Activated CD4-positive, alpha-beta memory T cell treated with anti-CD3 and anti-CD28 coated beads, Interleukin-2, amount 10 ng/mL, durations not matched to agents 7 days and 5 days (primary cell): ENCODE measurements at regions not wholly inside any gene's neighbourhood (a gene's known extent, or its start where the extent isn't known, plus 50 kb on each side); places are given as distances from the start of the nearest gene placed in this dataset.

Experiments
- CTCF ChIA-PET: fragments of 350-600 bp; sonication (Branson Sonifier 250); formaldehyde crosslinking; loops from one replicate; lab custom pipeline; 2021; ENCODE audit warnings: antibody characterized with exemption, inconsistent platforms; lab: Charles Lee
- POLR2A ChIA-PET: fragments of 350-600 bp; sonication (Branson Sonifier 250); formaldehyde crosslinking; loops from one replicate; lab custom pipeline; 2021; ENCODE audit warnings: antibody characterized with exemption; lab: Charles Lee
- DNase-seq: peaks from one replicate; pipeline ENCODE4 v3.0.0-alpha.2; 2020
- H3K27ac Mint-ChIP-seq: one replicate; pipeline ENCODE4 v1.8.0; 2021; ENCODE audit warnings: mild to moderate bottlenecking, mixed read lengths
- H3K27me3 Mint-ChIP-seq: one replicate; pipeline ENCODE4 v1.8.0; 2021; ENCODE audit warnings: mixed read lengths
- H3K36me3 Mint-ChIP-seq: one replicate; pipeline ENCODE4 v1.8.0; 2021; ENCODE audit warnings: low read depth, mixed read lengths
- H3K4me1 Mint-ChIP-seq: one replicate; pipeline ENCODE4 v1.8.0; 2021; ENCODE audit warnings: mixed read lengths
- H3K4me3 Mint-ChIP-seq: one replicate; pipeline ENCODE4 v1.8.0; 2021; ENCODE audit warnings: mild to moderate bottlenecking, mixed read lengths
- H3K9me3 Mint-ChIP-seq: one replicate; pipeline ENCODE4 v1.8.0; 2021; ENCODE audit warnings: mixed read lengths

- no peak for DNase-seq
- Mint-ChIP-seq H3K4me1 (peaks cover 62% of the 10 kb centered on the region), H3K4me3 (peak overlapping the region; percentile 24), H3K27me3 (peaks cover 3% of the 10 kb centered on the region), H3K27ac (peak overlapping the region; percentile 76), H3K36me3 (peaks cover 12% of the 10 kb centered on the region), H3K9me3 (peaks cover 2% of the 10 kb centered on the region)
- CTCF ChIA-PET = interaction anchor here (1.0 to 2.2 kb wide), 2 partner anchors 79 to 186 kb away, joined by 4 to 9 read pairs; no protein-coding TSS in a partner anchor
- POLR2A ChIA-PET = interaction anchor here (0.8 to 3.4 kb wide), 11 partner anchors 31 to 84 kb away, joined by 3 to 18 read pairs (median 5); partner anchors contain the start of gene BHLHE40
Observed at GRCh38 chr3:4897765-4898453, 81.3 kb upstream of the BHLHE40 start.

DNA sequence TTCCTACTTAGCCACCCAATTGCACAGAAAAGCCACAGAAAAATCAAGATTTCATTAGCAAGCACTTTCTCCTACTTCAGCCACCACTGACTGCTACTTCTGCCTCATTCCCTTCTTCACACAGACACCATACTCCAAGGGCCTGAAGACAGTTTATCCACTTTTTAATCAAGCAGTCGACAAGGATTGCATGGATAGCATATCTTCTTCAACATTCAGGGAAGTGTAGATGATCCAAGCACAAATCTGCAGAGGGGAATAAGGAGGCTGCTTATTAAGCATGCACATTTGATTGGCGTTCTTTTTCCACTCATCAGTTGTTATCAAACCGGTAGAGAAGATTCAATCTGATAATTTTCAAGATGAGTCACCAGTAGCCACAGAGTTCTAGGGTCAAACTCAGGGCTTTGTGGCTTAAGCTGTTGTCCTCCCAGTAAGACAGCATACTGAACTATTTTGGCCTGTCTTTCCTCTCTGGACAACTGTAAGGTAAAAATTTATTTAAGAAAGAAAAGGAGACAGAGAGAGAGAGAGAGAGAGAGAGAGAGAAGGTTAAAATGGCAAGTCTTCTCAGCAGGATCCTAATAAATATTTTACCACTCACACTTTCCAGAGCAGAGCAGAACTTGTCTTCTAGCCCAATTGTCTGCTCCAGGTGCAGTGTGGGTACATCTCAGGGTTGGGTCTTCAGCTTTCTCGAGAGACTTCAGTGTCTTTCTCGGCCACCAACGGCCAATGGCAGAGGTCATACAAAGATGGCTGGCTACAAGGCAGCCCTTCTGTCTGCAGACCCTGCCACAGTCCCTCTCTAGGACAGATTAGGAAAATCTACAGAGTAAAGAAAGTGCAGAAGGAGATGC, 80.6 kb upstream of the BHLHE40 start:
- DNase-seq = peak; percentile 29
- Mint-ChIP-seq H3K36me3 (peaks cover 12% of the 10 kb centered on the region), H3K4me1 (peaks cover 67% of the 10 kb centered on the region), H3K27ac (peak overlapping the region; percentile 76), H3K9me3 (peaks cover 2% of the 10 kb centered on the region), H3K27me3 (no peaks in the 10 kb centered on the region), H3K4me3 (peak overlapping the region; percentile 4)
- ChIA-PET POLR2A (interaction anchor here (0.6 to 3.4 kb wide), 14 partner anchors 9 to 83 kb away, joined by 3 to 18 read pairs (median 4); partner anchors contain the start of gene BHLHE40), CTCF (interaction anchor here (1.0 to 2.2 kb wide), 3 partner anchors 9 to 187 kb away, joined by 4 to 9 read pairs (median 6); no protein-coding TSS in a partner anchor)

DNA sequence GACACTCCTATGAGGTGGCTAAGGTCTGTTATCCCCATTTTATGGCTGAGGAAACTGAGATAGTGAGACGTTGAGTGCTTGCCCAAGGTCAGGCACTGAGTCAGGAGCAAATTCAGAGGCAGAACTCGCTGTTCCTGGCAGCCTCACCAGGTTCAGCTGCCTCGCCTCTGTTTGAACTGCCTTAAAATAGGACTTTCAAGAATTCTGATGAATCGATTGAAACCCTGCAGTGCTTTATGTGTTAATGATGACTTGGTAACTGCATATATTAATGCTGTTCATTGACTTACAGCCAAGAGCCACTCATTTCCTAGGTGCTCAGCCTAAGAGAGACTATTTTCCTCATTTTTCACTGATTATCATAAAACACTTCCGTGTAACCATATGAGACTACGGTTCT, 79.5 kb upstream of the BHLHE40 start:
- CTCF ChIA-PET = interaction anchor here (1.1 to 2.2 kb wide), 2 partner anchors 8 to 77 kb away, joined by 6 to 9 read pairs; no protein-coding TSS in a partner anchor
- Mint-ChIP-seq H3K4me3 (peak overlapping the region; percentile 36), H3K27me3 (no peaks in the 10 kb centered on the region), H3K27ac (peak overlapping the region; percentile 76), H3K4me1 (peaks cover 76% of the 10 kb centered on the region), H3K36me3 (peaks cover 12% of the 10 kb centered on the region), H3K9me3 (peaks cover 2% of the 10 kb centered on the region)
- no peak for DNase-seq
- POLR2A ChIA-PET = interaction anchor here (1.0 to 3.4 kb wide), 6 partner anchors 8 to 79 kb away, joined by 4 to 18 read pairs (median 8); partner anchors contain the start of gene BHLHE40

DNA sequence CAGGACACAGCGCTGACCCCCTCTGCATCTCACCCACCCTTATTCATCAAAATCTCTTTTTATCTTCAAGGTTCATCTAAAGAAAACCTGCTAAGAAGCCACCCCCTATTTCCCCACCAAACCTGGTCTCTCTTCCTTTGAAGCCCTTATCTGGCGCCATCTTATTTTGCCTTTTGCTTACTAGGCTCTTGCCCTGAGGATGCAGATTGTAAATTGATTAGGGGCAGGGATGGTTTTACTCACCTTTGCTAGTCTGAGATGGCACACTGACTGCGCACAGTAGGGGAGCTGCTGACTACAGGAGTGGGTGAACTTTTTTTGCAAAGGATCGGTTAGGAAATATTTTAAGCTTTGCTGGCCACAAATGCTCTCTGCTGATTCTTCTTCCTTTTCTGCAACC, 78.9 kb upstream of the BHLHE40 start:
- Mint-ChIP-seq H3K36me3 (peaks cover 12% of the 10 kb centered on the region), H3K27ac (peak overlapping the region; percentile 76), H3K27me3 (no peaks in the 10 kb centered on the region), H3K4me3 (peak overlapping the region; percentile 36), H3K4me1 (peaks cover 80% of the 10 kb centered on the region), H3K9me3 (peaks cover 2% of the 10 kb centered on the region)
- ChIA-PET CTCF (interaction anchor here (0.7 to 2.3 kb wide), 3 partner anchors 79 to 189 kb away, joined by 3 to 6 read pairs (median 3); partner anchors contain the start of gene BHLHE40), POLR2A (interaction anchor here (0.7 to 4.0 kb wide), 6 partner anchors 8 to 87 kb away, joined by 3 to 58 read pairs (median 4); partner anchors contain the start of gene BHLHE40)
- peak; percentile 45 for DNase-seq

GRCh38 chr3:4904811-4905695, 74.2 kb upstream of the BHLHE40 start:
- Mint-ChIP-seq H3K4me3 (peak overlapping the region; percentile 64), H3K9me3 (peaks cover 1% of the 10 kb centered on the region), H3K27ac (peak overlapping the region; percentile 80), H3K36me3 (peaks cover 10% of the 10 kb centered on the region), H3K4me1 (peaks cover 90% of the 10 kb centered on the region), H3K27me3 (no peaks in the 10 kb centered on the region)
- no peak for DNase-seq
- CTCF ChIA-PET = interaction anchor here (1.0 to 2.4 kb wide), 5 partner anchors 20 to 182 kb away, joined by 3 to 17 read pairs (median 3); partner anchors contain the start of gene BHLHE40
- POLR2A ChIA-PET = interaction anchor here (0.7 to 4.8 kb wide), 11 partner anchors 10 to 84 kb away, joined by 3 to 85 read pairs (median 5); partner anchors contain the start of gene BHLHE40

- peak overlapping the region; percentile 64 for H3K4me3 Mint-ChIP-seq
- H3K4me1 Mint-ChIP-seq = peaks cover 88% of the 10 kb centered on the region
- peaks cover 6% of the 10 kb centered on the region for H3K9me3 Mint-ChIP-seq
- H3K27ac Mint-ChIP-seq = peak overlapping the region; percentile 80
- POLR2A ChIA-PET = interaction anchor here (0.9 to 4.8 kb wide), 8 partner anchors 17 to 78 kb away, joined by 3 to 85 read pairs (median 4); partner anchors contain the start of gene BHLHE40
- CTCF ChIA-PET = interaction anchor here (0.7 to 2.4 kb wide), 4 partner anchors 49 to 195 kb away, joined by 4 to 17 read pairs (median 10); partner anchors contain the start of gene BHLHE40
- H3K27me3 Mint-ChIP-seq = no peaks in the 10 kb centered on the region
- peaks cover 10% of the 10 kb centered on the region for H3K36me3 Mint-ChIP-seq
- peak; percentile 46 for DNase-seq
Observed at GRCh38 chr3:4906107-4906621, 73.1 kb upstream of the BHLHE40 start.

DNA sequence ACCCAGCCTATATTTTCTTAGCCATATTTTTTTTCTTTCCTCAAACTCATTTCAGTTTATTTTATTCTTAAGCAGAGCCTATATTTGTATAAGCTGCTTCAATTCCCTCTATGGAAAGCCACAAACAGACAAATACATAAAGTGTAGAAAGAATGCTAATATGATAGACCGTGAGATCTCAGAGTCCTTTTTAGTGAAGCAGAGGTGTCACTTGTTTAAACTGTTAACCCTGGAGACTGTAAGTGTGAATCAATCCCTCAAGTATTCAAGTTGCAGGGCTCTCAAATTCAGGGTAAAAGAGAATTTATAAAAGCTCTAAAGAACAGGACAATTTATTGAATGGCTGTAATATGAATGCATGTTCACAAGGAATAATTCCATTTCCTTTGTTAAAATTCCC, 72.2 kb upstream of the BHLHE40 start:
- no peak for DNase-seq
- H3K27me3 Mint-ChIP-seq = no peaks in the 10 kb centered on the region
- POLR2A ChIA-PET = interaction anchor here (1.0 to 4.8 kb wide), 8 partner anchors 8 to 82 kb away, joined by 3 to 85 read pairs (median 4); partner anchors contain the start of gene BHLHE40
- CTCF ChIA-PET = interaction anchor here (1.7 to 1.8 kb wide), 3 partner anchors 8 to 195 kb away, joined by 6 to 9 read pairs (median 6); no protein-coding TSS in a partner anchor
- H3K36me3 Mint-ChIP-seq = peaks cover 13% of the 10 kb centered on the region
- peaks cover 80% of the 10 kb centered on the region for H3K4me1 Mint-ChIP-seq
- H3K9me3 Mint-ChIP-seq = peaks cover 12% of the 10 kb centered on the region
- peak overlapping the region; percentile 6 for H3K27ac Mint-ChIP-seq
- H3K4me3 Mint-ChIP-seq = no peak overlapping the region

DNA sequence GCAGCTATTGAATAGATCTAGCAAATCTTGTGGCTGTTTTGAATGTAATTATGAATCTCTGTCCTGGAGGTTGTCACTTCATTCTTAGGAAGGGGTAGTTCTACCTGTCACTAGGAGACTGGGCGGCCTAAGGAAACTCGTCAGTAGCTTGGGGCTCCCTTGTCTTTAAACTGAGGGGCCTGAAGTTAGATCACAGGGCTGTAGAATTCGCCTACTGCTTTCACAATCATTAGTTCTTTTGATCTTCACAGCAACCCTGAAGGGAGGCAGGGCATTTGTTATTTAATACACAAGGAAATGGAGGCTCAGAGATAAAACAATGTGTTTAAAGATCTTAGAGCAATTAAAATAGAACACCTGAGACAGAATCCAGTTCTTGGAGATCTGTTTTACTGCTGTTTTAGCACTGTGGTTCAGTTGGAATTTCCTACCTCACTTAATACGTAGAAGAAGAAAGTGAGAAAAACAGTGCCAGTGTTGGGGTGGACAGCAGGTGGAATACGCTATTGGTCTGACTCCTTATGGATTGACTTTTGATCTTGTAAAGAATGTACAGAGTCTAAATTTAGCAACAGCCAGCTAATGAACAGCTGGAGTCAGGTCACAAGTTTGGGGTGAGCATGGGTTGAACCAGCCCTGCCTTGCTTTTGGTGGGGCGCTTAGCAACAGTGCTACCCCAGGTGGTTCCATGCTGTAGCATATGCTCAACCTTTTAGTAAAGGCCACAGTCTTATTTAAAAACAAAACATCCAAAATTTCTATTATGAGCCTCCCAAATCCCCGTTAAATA, 71.4 kb upstream of the BHLHE40 start:
- H3K36me3 Mint-ChIP-seq = peaks cover 20% of the 10 kb centered on the region
- ChIA-PET POLR2A (interaction anchor here (0.7 to 4.8 kb wide), 10 partner anchors 7 to 169 kb away, joined by 3 to 85 read pairs (median 4); partner anchors contain the start of gene BHLHE40), CTCF (interaction anchor here (1.2 to 1.8 kb wide), 5 partner anchors 9 to 196 kb away, joined by 3 to 9 read pairs (median 6); no protein-coding TSS in a partner anchor)
- peak overlapping the region; percentile 67 for H3K27ac Mint-ChIP-seq
- peaks cover 18% of the 10 kb centered on the region for H3K9me3 Mint-ChIP-seq
- no peak for DNase-seq
- peak overlapping the region; percentile 33 for H3K4me3 Mint-ChIP-seq
- peaks cover 75% of the 10 kb centered on the region for H3K4me1 Mint-ChIP-seq
- H3K27me3 Mint-ChIP-seq = no peaks in the 10 kb centered on the region

DNA sequence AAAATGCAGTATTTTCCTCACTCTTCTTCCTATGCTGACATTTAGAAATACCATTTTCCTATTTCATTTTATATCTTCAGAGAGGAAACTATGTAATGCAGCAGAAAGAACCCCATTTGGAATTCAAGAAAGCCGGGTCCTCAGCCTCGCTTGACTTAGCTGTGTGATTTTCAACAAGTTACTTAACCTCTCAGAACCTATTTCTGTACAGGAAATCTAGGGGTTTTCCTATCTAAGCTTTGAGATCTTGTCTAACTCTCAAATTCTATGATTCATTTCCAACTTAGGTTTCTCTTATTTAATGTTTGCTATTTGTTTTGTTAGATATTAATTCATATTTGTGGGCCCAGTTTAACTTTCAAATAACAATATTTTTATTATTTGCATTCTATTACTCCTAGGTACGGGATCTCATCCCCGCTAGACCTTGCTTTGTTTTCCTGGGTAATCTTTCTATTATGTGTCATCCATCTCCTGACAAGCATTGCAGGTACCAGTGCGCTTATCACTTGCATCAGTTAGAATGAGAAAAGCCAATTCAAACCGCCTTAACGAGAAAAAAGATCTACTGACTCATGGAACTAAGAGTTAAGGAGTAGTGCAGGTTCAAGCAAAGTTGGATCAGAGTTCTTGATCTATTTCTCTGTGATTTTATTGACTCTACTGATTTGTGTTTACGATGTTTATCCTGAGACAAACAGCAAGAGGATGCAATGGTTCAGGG, 70.6 kb upstream of the BHLHE40 start:
- CTCF ChIA-PET = interaction anchor here (1.2 to 1.8 kb wide), 5 partner anchors 9 to 197 kb away, joined by 3 to 6 read pairs (median 6); no protein-coding TSS in a partner anchor
- H3K27me3 Mint-ChIP-seq = no peaks in the 10 kb centered on the region
- POLR2A ChIA-PET = interaction anchor here (0.7 to 4.8 kb wide), 8 partner anchors 8 to 170 kb away, joined by 3 to 85 read pairs (median 4); partner anchors contain the start of gene BHLHE40
- peaks cover 24% of the 10 kb centered on the region for H3K36me3 Mint-ChIP-seq
- H3K27ac Mint-ChIP-seq = peak overlapping the region; percentile 67
- DNase-seq = no peak
- peak overlapping the region; percentile 33 for H3K4me3 Mint-ChIP-seq
- H3K9me3 Mint-ChIP-seq = peaks cover 22% of the 10 kb centered on the region
- peaks cover 70% of the 10 kb centered on the region for H3K4me1 Mint-ChIP-seq

- Mint-ChIP-seq H3K27ac (no peak overlapping the region), H3K36me3 (peaks cover 42% of the 10 kb centered on the region), H3K9me3 (peaks cover 29% of the 10 kb centered on the region), H3K27me3 (no peaks in the 10 kb centered on the region), H3K4me3 (no peak overlapping the region), H3K4me1 (peaks cover 13% of the 10 kb centered on the region)
- CTCF ChIA-PET = no interaction called here
- POLR2A ChIA-PET = no interaction called here
- DNase-seq = no peak
Observed at GRCh38 chr3:4914464-4914863, 64.8 kb upstream of the BHLHE40 start.
